Panc1 (cell line): ENCODE measurements at regions not wholly inside any gene's neighbourhood (a gene's known extent, or its start where the extent isn't known, plus 50 kb on each side); places are given as distances from the start of the nearest gene placed in this dataset.

Source experiments
- ATAC-seq: fragments of 200-7000 bp; cut with Tn5 transposase; 2 replicates; pipeline ENCODE4 v1.9.1; 2020; ENCODE audit warnings: mild to moderate bottlenecking, moderate library complexity
- BruUV-seq: library from RNA; stranded (reverse); fragments of 400-500 nt; replicated peaks from 2 replicates; lab custom pipeline; 2021; lab: Mats Ljungman, UMichigan
- CTCF ChIA-PET: fragments of 300-600 bp; sonication (Branson Sonifier 250); formaldehyde crosslinking; loops from one replicate; lab custom pipeline; 2022; ENCODE audit warnings: antibody characterized with exemption; lab: Charles Lee
- POLR2A ChIA-PET: fragments of 300-600 bp; sonication (Branson Sonifier 250); formaldehyde crosslinking; loops from one replicate; lab custom pipeline; 2022; ENCODE audit warnings: antibody characterized with exemption; lab: Charles Lee
- DNase-seq: peaks from one replicate; pipeline ENCODE4 v3.0.0-alpha.2; 2010; ENCODE audit warnings: low read depth, low spot score
- H3K27ac ChIP-seq: 2 replicates; pipeline ENCODE4 v1.5.1; 2011; ENCODE audit warnings: mild to moderate bottlenecking, low read length, inconsistent platforms
- H3K27me3 ChIP-seq: fragments of 200-500 bp; sonication (Bioruptor generic); 2 replicates; pipeline ENCODE4 v1.6.0; 2014; ENCODE audit warnings: low read length, inconsistent platforms; ENCODE audit not compliant: control insufficient read depth, insufficient read depth
- H3K36me3 ChIP-seq: fragments of 200-500 bp; sonication (Bioruptor generic); 2 replicates; pipeline ENCODE4 v1.5.1; 2014; ENCODE audit warnings: inconsistent platforms, mild to moderate bottlenecking, low read length, moderate library complexity; ENCODE audit not compliant: control insufficient read depth, insufficient read depth
- H3K4me1 ChIP-seq: 2 replicates; pipeline ENCODE4 v1.5.1; 2011; ENCODE audit warnings: inconsistent platforms, mild to moderate bottlenecking, low read length, moderate library complexity; ENCODE audit not compliant: control insufficient read depth, insufficient read depth
- H3K4me3 ChIP-seq, 2 experiments: 2 replicates each; pipeline ENCODE4 v1.5.1; 2011 to 2012; ENCODE audit warnings: low read depth in 2 of 2, low read length in 2 of 2, mild to moderate bottlenecking in 2 of 2, inconsistent platforms in 1 of 2, moderate library complexity in 1 of 2
- H3K9me3 ChIP-seq: fragments of 200-500 bp; sonication (Bioruptor generic); 2 replicates; pipeline ENCODE4 v1.5.1; 2014; ENCODE audit warnings: low read depth, mild to moderate bottlenecking, inconsistent platforms, low read length, moderate library complexity; ENCODE audit not compliant: control insufficient read depth, insufficient read depth
- CTCF ChIP-seq: fragments of 450-650 bp; IDR thresholded peaks from 2 replicates; pipeline ENCODE4 v1.5.1; 2017; ENCODE audit warnings: mild to moderate bottlenecking
- POLR2AphosphoS5 ChIP-seq: IDR thresholded peaks from 2 replicates; pipeline ENCODE4 v1.6.1; 2012; ENCODE audit warnings: mild to moderate bottlenecking, low read depth, low read length, moderate library complexity
- REST ChIP-seq, 2 experiments: IDR thresholded peaks; 2 replicates each; pipeline ENCODE4 v1.6.1; 2011 to 2012; ENCODE audit warnings: low read depth in 2 of 2, control low read depth in 1 of 2, low read length in 1 of 2, mild to moderate bottlenecking in 1 of 2, moderate library complexity in 1 of 2; ENCODE audit not compliant: insufficient read depth in 1 of 2
- SIN3A ChIP-seq: IDR thresholded peaks from 2 replicates; pipeline ENCODE4 v1.6.1; 2012; ENCODE audit warnings: low read depth, mild to moderate bottlenecking, low read length, moderate library complexity, borderline replicate concordance; ENCODE audit not compliant: insufficient read depth
- TCF7L2 ChIP-seq: IDR thresholded peaks from 2 replicates; pipeline ENCODE4 v1.6.1; 2011; ENCODE audit warnings: mild to moderate bottlenecking, low read depth, low read length, inconsistent platforms
- in situ Hi-C: cut with HindIII; loops from 2 replicates; pipeline ENCODE4 v1.10.0; 2016; ENCODE audit warnings: low sequenced_read_pairs, low pct_unique_long_range_greater_than_20kb
- intact Hi-C: fragments of 100-400 bp; cut with micrococcal nuclease; formaldehyde crosslinking; loops from one replicate; pipeline ENCODE4 v1.10.0; 2022; ENCODE audit not compliant: unreplicated experiment

GRCh38 chr13:40313269-40314200, 352.9 kb downstream of the FOXO1 start:
- intact Hi-C loops: no loop called here
- CTCF ChIA-PET: no interaction called here
- BruUV-seq: no TSS peak

More at GRCh38 chr13:40313269-40314200, 352.9 kb downstream of the FOXO1 start:
- DNase-seq (no peak), ATAC-seq (no peak)
- TF ChIP-seq TCF7L2 (no peak), REST (IDR thresholded peaks at IDR 0.05; ENCODE audit: insufficient read depth in 1 of 2, low read depth in 2 of 2, low read length in 1 of 2) (no peak), SIN3A (no peak), CTCF (no peak), POLR2AphosphoS5 (no peak)
- Histone ChIP-seq H3K4me1 (no peaks in the 10 kb centered on the region), H3K4me3 (no peak overlapping the region), H3K36me3 (no peaks in the 10 kb centered on the region), H3K27me3 (no peaks in the 10 kb centered on the region), H3K9me3 (no peaks in the 10 kb centered on the region), H3K27ac (no peak overlapping the region)
- POLR2A ChIA-PET: no interaction called here
- in situ Hi-C loops: no loop called here
